HEK293 (cell line): ENCODE measurements at regions not wholly inside any gene's neighbourhood (a gene's known extent, or its start where the extent isn't known, plus 50 kb on each side); places are given as distances from the start of the nearest gene placed in this dataset.

ENCODE experiments used
- CTCF ChIA-PET: fragments of 350-600 bp; formaldehyde crosslinking; extraction: SDS; loops from one replicate; lab custom pipeline; 2021; ENCODE audit warnings: antibody characterized with exemption; lab: Yijun Ruan, JAX
- POLR2A ChIA-PET: fragments of 300-600 bp; formaldehyde crosslinking; extraction: SDS; loops from one replicate; lab custom pipeline; 2020; ENCODE audit warnings: antibody characterized with exemption, inconsistent platforms; lab: Yijun Ruan, JAX
- H3K27ac ChIP-seq: fragments of 200-500 bp; sonication (Bioruptor generic); 2 replicates; pipeline ENCODE4 v1.5.1; 2014; ENCODE audit warnings: low read depth, low read length, control low read depth, inconsistent platforms; ENCODE audit errors: extremely low read depth
- H3K36me3 ChIP-seq, 2 experiments: fragments of 200-500 bp in 1 of 2; sonication (Bioruptor generic) in 1 of 2; 1 replicate in 1 of 2; 2 replicates in 1 of 2; pipeline ENCODE4 v1.5.1; 2014 to 2017; ENCODE audit warnings: inconsistent platforms in 2 of 2, low read length in 2 of 2; ENCODE audit not compliant: control insufficient read depth in 2 of 2, insufficient read depth in 1 of 2
- H3K4me1 ChIP-seq: fragments of 200-500 bp; sonication (Bioruptor generic); 2 replicates; pipeline ENCODE4 v1.5.1; 2014; ENCODE audit warnings: mild to moderate bottlenecking, low read length, inconsistent platforms; ENCODE audit not compliant: control insufficient read depth, insufficient read depth
- H3K4me3 ChIP-seq: 2 replicates; pipeline ENCODE4 v1.5.1; 2011; ENCODE audit warnings: low read depth, mild to moderate bottlenecking, control low read depth, low read length, moderate library complexity
- H3K9me3 ChIP-seq: fragments of 200-500 bp; sonication (Bioruptor generic); 2 replicates; pipeline ENCODE4 v1.5.1; 2014; ENCODE audit warnings: low read depth, low read length, inconsistent platforms; ENCODE audit not compliant: control insufficient read depth, insufficient read depth
- BCL11A ChIP-seq: fragments of 450-650 bp; formaldehyde crosslinking; IDR thresholded peaks from 2 replicates; pipeline ENCODE4 v1.5.1; 2016; ENCODE audit warnings: low read depth, missing biosample characterization, missing genetic modification characterization
- KLF7 ChIP-seq: fragments of 450-650 bp; formaldehyde crosslinking; IDR thresholded peaks from 2 replicates; pipeline ENCODE4 v1.5.1; 2016; ENCODE audit warnings: missing biosample characterization, missing genetic modification characterization, borderline replicate concordance
- OSR2 ChIP-seq: fragments of 450-650 bp; formaldehyde crosslinking; IDR thresholded peaks from 2 replicates; pipeline ENCODE4 v1.5.1; 2016; ENCODE audit warnings: missing biosample characterization, missing genetic modification characterization
- PRDM2 ChIP-seq: fragments of 450-650 bp; formaldehyde crosslinking; IDR thresholded peaks from 2 replicates; pipeline ENCODE4 v1.5.1; 2016; ENCODE audit warnings: missing biosample characterization, missing genetic modification characterization, borderline replicate concordance
- SCRT2 ChIP-seq: fragments of 450-650 bp; formaldehyde crosslinking; IDR thresholded peaks from 2 replicates; pipeline ENCODE4 v1.5.1; 2016; ENCODE audit warnings: missing biosample characterization, missing genetic modification characterization
- ZBTB48 ChIP-seq: fragments of 450-650 bp; formaldehyde crosslinking; IDR thresholded peaks from 2 replicates; pipeline ENCODE4 v1.5.1; 2016; ENCODE audit warnings: missing biosample characterization, missing genetic modification characterization
- ZBTB6 ChIP-seq: fragments of 450-650 bp; formaldehyde crosslinking; IDR thresholded peaks from 2 replicates; pipeline ENCODE4 v1.5.1; 2017; ENCODE audit warnings: missing biosample characterization, missing genetic modification characterization
- ZFP37 ChIP-seq: fragments of 450-650 bp; formaldehyde crosslinking; IDR thresholded peaks from 2 replicates; pipeline ENCODE4 v1.5.1; 2016; ENCODE audit warnings: missing biosample characterization, missing genetic modification characterization
- ZFP69B ChIP-seq: fragments of 450-650 bp; formaldehyde crosslinking; IDR thresholded peaks from 2 replicates; pipeline ENCODE4 v1.5.1; 2016; ENCODE audit warnings: missing biosample characterization, missing genetic modification characterization
- ZNF114 ChIP-seq: fragments of 450-650 bp; formaldehyde crosslinking; IDR thresholded peaks from 2 replicates; pipeline ENCODE4 v1.5.0; 2017; ENCODE audit warnings: missing biosample characterization, missing genetic modification characterization
- ZNF140 ChIP-seq: fragments of 450-650 bp; formaldehyde crosslinking; IDR thresholded peaks from 2 replicates; pipeline ENCODE4 v1.5.1; 2016; ENCODE audit warnings: missing biosample characterization, missing genetic modification characterization
- ZNF16 ChIP-seq: fragments of 450-650 bp; formaldehyde crosslinking; IDR thresholded peaks from 2 replicates; pipeline ENCODE4 v1.5.1; 2016; ENCODE audit warnings: low read depth, missing biosample characterization, missing genetic modification characterization
- ZNF184 ChIP-seq: fragments of 450-650 bp; IDR thresholded peaks from 2 replicates; pipeline ENCODE4 v1.5.1; 2018; ENCODE audit warnings: missing biosample characterization, mild to moderate bottlenecking, missing genetic modification characterization
- ZNF24 ChIP-seq: fragments of 450-650 bp; formaldehyde crosslinking; IDR thresholded peaks from 2 replicates; pipeline ENCODE4 v1.5.1; 2016; ENCODE audit warnings: missing biosample characterization, missing genetic modification characterization
- ZNF280C ChIP-seq: fragments of 450-650 bp; formaldehyde crosslinking; IDR thresholded peaks from 2 replicates; pipeline ENCODE4 v1.5.1; 2016; ENCODE audit warnings: missing biosample characterization, missing genetic modification characterization
- ZNF37A ChIP-seq: fragments of 450-650 bp; IDR thresholded peaks from 2 replicates; pipeline ENCODE4 v1.5.1; 2018; ENCODE audit warnings: missing biosample characterization, missing genetic modification characterization
- ZNF433 ChIP-seq: fragments of 450-650 bp; formaldehyde crosslinking; IDR thresholded peaks from 2 replicates; pipeline ENCODE4 v1.5.1; 2016; ENCODE audit warnings: missing biosample characterization, missing genetic modification characterization, low read depth
- ZNF518A ChIP-seq: fragments of 450-650 bp; formaldehyde crosslinking; conservative IDR thresholded peaks from 2 replicates; pipeline ENCODE4 v1.5.1; 2016; ENCODE audit warnings: low read depth, missing biosample characterization, missing genetic modification characterization
- ZNF549 ChIP-seq: fragments of 450-650 bp; IDR thresholded peaks from 2 replicates; pipeline ENCODE4 v1.5.1; 2018; ENCODE audit warnings: missing biosample characterization, missing genetic modification characterization, mild to moderate bottlenecking, inconsistent platforms, moderate library complexity
- ZNF561 ChIP-seq: fragments of 450-650 bp; IDR thresholded peaks from 2 replicates; pipeline ENCODE4 v1.5.1; 2018; ENCODE audit warnings: missing biosample characterization, missing genetic modification characterization, borderline replicate concordance
- ZNF658 ChIP-seq: fragments of 450-650 bp; formaldehyde crosslinking; IDR thresholded peaks from 2 replicates; pipeline ENCODE4; 2016; ENCODE audit warnings: missing biosample characterization, missing genetic modification characterization
- ZNF777 ChIP-seq: fragments of 450-650 bp; formaldehyde crosslinking; IDR thresholded peaks from 2 replicates; pipeline ENCODE4 v1.5.1; 2017; ENCODE audit warnings: missing biosample characterization, missing genetic modification characterization, borderline replicate concordance
- ZSCAN5A ChIP-seq: fragments of 450-650 bp; formaldehyde crosslinking; IDR thresholded peaks from 2 replicates; pipeline ENCODE4 v1.5.1; 2016; ENCODE audit warnings: missing biosample characterization, missing genetic modification characterization
- ZXDB ChIP-seq: fragments of 450-650 bp; formaldehyde crosslinking; IDR thresholded peaks from 2 replicates; pipeline ENCODE4 v1.5.1; 2016; ENCODE audit warnings: missing biosample characterization, missing genetic modification characterization

- TF ChIP-seq ZNF518A (tag by site-specific recombination), result no peak
- no peak for TF ChIP-seq ZNF184 (tag by site-specific recombination)
- TF ChIP-seq ZFP37, result no peak
- TF ChIP-seq ZBTB48, result no peak
- no peak for TF ChIP-seq ZNF16 (tag by site-specific recombination)
- TF ChIP-seq ZNF37A (tag by site-specific recombination), result no peak
- no peak for TF ChIP-seq ZNF140 (tag by site-specific recombination)
- no peak for TF ChIP-seq ZSCAN5A (tag by site-specific recombination)
- TF ChIP-seq BCL11A (tag by site-specific recombination), result no peak
- no peak for TF ChIP-seq SCRT2 (tag by site-specific recombination)
- TF ChIP-seq ZNF777 (tag by site-specific recombination), result no peak
- TF ChIP-seq ZNF24, result no peak
- TF ChIP-seq OSR2 (tag by site-specific recombination), result no peak
Observed at GRCh38 chr3:135637013-135637412, 328.5 kb upstream of the PPP2R3A start (continued).

- Histone ChIP-seq H3K4me3 (no peak overlapping the region), H3K4me1 (no peaks in the 10 kb centered on the region), H3K27ac (no peak overlapping the region), H3K9me3 (no peaks in the 10 kb centered on the region), H3K36me3 (no peaks in the 10 kb centered on the region)
- ChIA-PET POLR2A (no interaction called here), CTCF (no interaction called here)
- TF ChIP-seq ZBTB6 (tag by site-specific recombination) (no peak), PRDM2 (tag by site-specific recombination) (no peak), ZNF549 (no peak), ZFP69B (no peak), KLF7 (tag by site-specific recombination) (no peak), ZNF561 (no peak), ZNF433 (tag by site-specific recombination) (no peak), ZNF280C (tag by site-specific recombination) (no peak), ZNF114 (tag by site-specific recombination) (no peak), ZXDB (tag by site-specific recombination) (no peak), ZNF658 (tag by site-specific recombination) (no peak)
Observed at GRCh38 chr3:135641761-135642160, 323.8 kb upstream of the PPP2R3A start.
